K562 (cell line): ENCODE measurements at regions not wholly inside any gene's neighbourhood (a gene's known extent, or its start where the extent isn't known, plus 50 kb on each side); places are given as distances from the start of the nearest gene placed in this dataset.

Source experiments
- EP400 ChIP-seq: fragments of 450-650 bp; IDR thresholded peaks from 2 replicates; pipeline ENCODE4 v1.6.1; 2017; ENCODE audit warnings: antibody characterized with exemption, mild to moderate bottlenecking, moderate library complexity
- ETV5 ChIP-seq: sonication (generic); formaldehyde crosslinking; IDR thresholded peaks from 2 replicates; pipeline ENCODE4 v1.4.0; 2020; ENCODE audit warnings: low read depth, mild to moderate bottlenecking, missing genetic modification reagents
- GTF2E2 ChIP-seq: fragments of 200-800 bp; sonication (Bioruptor generic); IDR thresholded peaks from 2 replicates; pipeline ENCODE4 v1.6.1; 2016; ENCODE audit warnings: missing genetic modification characterization, missing compliant biosample characterization
- HMG20A ChIP-seq: fragments of 450-650 bp; formaldehyde crosslinking; conservative IDR thresholded peaks from 2 replicates; pipeline ENCODE4 v1.4.0; 2020; ENCODE audit warnings: mild to moderate bottlenecking, mixed read lengths
- ILF3 ChIP-seq: fragments of 450-650 bp; IDR thresholded peaks from 2 replicates; pipeline ENCODE4 v1.6.1; 2018; ENCODE audit warnings: antibody characterized with exemption, mild to moderate bottlenecking, moderate library complexity, borderline replicate concordance
- JUN ChIP-seq, 2 experiments: sonication (generic) in 1 of 2; formaldehyde crosslinking in 1 of 2; IDR thresholded peaks; 2 replicates each; pipeline versions ENCODE4 v1.6.1 to v1.8.0; 2012 to 2022; ENCODE audit warnings: borderline replicate concordance in 2 of 2, mild to moderate bottlenecking in 2 of 2, improper control_type of control experiment in 1 of 2, low read depth in 1 of 2, low read length in 1 of 2, missing genetic modification reagents in 1 of 2
- MECOM ChIP-seq: fragments of 250-450 bp; sonication (Bioruptor Pico); IDR thresholded peaks from 2 replicates; pipeline ENCODE4 v1.8.0; 2022; ENCODE audit warnings: inconsistent platforms
- MEF2D ChIP-seq: conservative IDR thresholded peaks from 2 replicates; pipeline ENCODE4 v1.6.1; 2016; ENCODE audit warnings: low read depth, missing genetic modification characterization, missing compliant biosample characterization
- MEIS2 ChIP-seq: fragments of 450-650 bp; IDR thresholded peaks from 2 replicates; pipeline ENCODE4 v1.6.1; 2014; ENCODE audit warnings: mild to moderate bottlenecking; ENCODE audit not compliant: partially characterized antibody
- PHTF2 ChIP-seq: fragments of 250-450 bp; sonication (Bioruptor Pico); IDR thresholded peaks from 2 replicates; pipeline ENCODE4 v1.5.0; 2021; ENCODE audit warnings: mild to moderate bottlenecking
- PRMT5 ChIP-seq: sonication (generic); formaldehyde crosslinking; IDR thresholded peaks from 2 replicates; pipeline ENCODE4 v1.5.0; 2020; ENCODE audit warnings: missing genetic modification reagents
- TOE1 ChIP-seq, 2 experiments: fragments of 450-650 bp in 1 of 2; sonication (generic) in 1 of 2; formaldehyde crosslinking in 1 of 2; IDR thresholded peaks; 2 replicates each; pipeline versions ENCODE4 v1.7.1 to v1.8.0; 2016 to 2022; ENCODE audit warnings: borderline replicate concordance in 2 of 2, mild to moderate bottlenecking in 2 of 2, antibody characterized with exemption in 1 of 2, inconsistent platforms in 1 of 2, low read depth in 1 of 2, missing genetic modification reagents in 1 of 2, moderate library complexity in 1 of 2
- ZFX ChIP-seq: sonication (generic); formaldehyde crosslinking; IDR thresholded peaks from 2 replicates; pipeline ENCODE4 v1.8.0; 2022; ENCODE audit warnings: mild to moderate bottlenecking, missing genetic modification reagents, moderate library complexity
- TF ChIP-seq, protein P1 (sequence below): fragments of 150-350 bp; conservative IDR thresholded peaks from 2 replicates; pipeline ENCODE4 v1.6.1; 2014; ENCODE audit warnings: low read length
- TF ChIP-seq, protein P2 (sequence below): IDR thresholded peaks from 2 replicates; pipeline ENCODE4 v1.6.1; 2011; ENCODE audit warnings: borderline replicate concordance, low read depth, mild to moderate bottlenecking, moderate library complexity, low read length; ENCODE audit not compliant: insufficient read depth, poor library complexity, severe bottlenecking
- TF ChIP-seq, protein P3 (sequence below): fragments of 250-450 bp; sonication (Bioruptor Pico); IDR thresholded peaks from 2 replicates; pipeline ENCODE4 v1.5.1; 2021; ENCODE audit warnings: mild to moderate bottlenecking
- TF ChIP-seq, protein P4 (sequence below): fragments of 450-650 bp; formaldehyde crosslinking; IDR thresholded peaks from 2 replicates; pipeline ENCODE4 v1.4.0; 2020; ENCODE audit warnings: mild to moderate bottlenecking

DNA sequence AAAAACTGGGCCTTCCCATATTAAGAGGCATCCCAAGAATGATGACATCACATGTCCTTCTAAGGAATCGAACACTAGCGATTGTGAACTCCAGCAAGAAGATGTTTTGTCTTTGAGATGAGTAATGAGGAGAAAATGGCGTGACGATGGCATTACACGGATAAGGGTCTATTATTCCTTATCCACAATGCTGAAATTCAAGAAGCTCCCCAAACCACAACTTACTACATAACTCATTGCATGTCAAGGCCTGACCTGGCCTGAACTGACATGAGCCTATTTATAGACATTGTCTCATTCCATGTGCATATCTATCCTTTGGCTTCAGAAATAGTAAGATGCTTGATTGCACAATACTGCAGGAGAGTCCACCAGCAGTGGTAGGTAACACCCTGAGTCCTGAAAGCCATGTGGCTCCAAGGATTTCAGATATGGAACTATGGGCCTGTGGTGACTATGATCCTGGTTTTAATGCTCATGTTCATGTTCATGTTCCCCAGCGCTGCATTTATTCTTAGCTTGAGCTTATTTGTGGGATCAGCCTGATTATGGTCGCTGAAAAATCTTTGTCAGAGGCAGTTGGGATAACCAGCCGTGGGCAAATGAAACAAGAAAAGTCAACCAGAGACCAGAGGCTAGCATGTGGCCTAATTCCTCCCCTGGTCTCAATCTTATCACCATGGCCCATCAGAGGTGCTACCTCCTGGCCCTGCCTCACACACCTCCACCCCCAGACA is 183.2 kb upstream of the JARID2 start (continued):
- TF ChIP-seq, protein P1, sequence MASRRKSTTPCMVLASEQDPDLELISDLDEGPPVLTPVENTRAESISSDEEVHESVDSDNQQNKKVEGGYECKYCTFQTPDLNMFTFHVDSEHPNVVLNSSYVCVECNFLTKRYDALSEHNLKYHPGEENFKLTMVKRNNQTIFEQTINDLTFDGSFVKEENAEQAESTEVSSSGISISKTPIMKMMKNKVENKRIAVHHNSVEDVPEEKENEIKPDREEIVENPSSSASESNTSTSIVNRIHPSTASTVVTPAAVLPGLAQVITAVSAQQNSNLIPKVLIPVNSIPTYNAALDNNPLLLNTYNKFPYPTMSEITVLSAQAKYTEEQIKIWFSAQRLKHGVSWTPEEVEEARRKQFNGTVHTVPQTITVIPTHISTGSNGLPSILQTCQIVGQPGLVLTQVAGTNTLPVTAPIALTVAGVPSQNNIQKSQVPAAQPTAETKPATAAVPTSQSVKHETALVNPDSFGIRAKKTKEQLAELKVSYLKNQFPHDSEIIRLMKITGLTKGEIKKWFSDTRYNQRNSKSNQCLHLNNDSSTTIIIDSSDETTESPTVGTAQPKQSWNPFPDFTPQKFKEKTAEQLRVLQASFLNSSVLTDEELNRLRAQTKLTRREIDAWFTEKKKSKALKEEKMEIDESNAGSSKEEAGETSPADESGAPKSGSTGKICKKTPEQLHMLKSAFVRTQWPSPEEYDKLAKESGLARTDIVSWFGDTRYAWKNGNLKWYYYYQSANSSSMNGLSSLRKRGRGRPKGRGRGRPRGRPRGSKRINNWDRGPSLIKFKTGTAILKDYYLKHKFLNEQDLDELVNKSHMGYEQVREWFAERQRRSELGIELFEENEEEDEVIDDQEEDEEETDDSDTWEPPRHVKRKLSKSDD, result no peak
- TF ChIP-seq PHTF2 (CRISPR knock-in tag) (no peak), GTF2E2 (tag) (no peak), JUN (IDR thresholded peaks at IDR 0.05; ENCODE audit: borderline replicate concordance, low read depth, low read length) (peak; percentile 95), JUN (CRISPR knock-in tag; IDR thresholded peaks at IDR 0.05; ENCODE audit: borderline replicate concordance) (peak; percentile 97; the same call in 1 of the 2 replicates), TOE1 (IDR thresholded peaks at IDR 0.05; ENCODE audit: borderline replicate concordance) (no peak), TOE1 (CRISPR knock-in tag; IDR thresholded peaks at IDR 0.05; ENCODE audit: borderline replicate concordance, low read depth) (no peak), PRMT5 (CRISPR knock-in tag) (no peak), ZFX (CRISPR knock-in tag) (peak; percentile 84), HMG20A (CRISPR knock-in tag) (no peak), MEIS2 (peak; percentile 99), MECOM (CRISPR knock-in tag) (peak; percentile 94), MEF2D (tag) (peak; percentile 100), EP400 (peak; percentile 78), ETV5 (CRISPR knock-in tag) (peak; percentile 12; the same call in 1 of the 2 replicates), ILF3 (no peak; the same call in 1 of the 2 replicates)
- TF ChIP-seq, protein P2, sequence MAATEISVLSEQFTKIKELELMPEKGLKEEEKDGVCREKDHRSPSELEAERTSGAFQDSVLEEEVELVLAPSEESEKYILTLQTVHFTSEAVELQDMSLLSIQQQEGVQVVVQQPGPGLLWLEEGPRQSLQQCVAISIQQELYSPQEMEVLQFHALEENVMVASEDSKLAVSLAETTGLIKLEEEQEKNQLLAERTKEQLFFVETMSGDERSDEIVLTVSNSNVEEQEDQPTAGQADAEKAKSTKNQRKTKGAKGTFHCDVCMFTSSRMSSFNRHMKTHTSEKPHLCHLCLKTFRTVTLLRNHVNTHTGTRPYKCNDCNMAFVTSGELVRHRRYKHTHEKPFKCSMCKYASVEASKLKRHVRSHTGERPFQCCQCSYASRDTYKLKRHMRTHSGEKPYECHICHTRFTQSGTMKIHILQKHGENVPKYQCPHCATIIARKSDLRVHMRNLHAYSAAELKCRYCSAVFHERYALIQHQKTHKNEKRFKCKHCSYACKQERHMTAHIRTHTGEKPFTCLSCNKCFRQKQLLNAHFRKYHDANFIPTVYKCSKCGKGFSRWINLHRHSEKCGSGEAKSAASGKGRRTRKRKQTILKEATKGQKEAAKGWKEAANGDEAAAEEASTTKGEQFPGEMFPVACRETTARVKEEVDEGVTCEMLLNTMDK, result no peak
- TF ChIP-seq, protein P3, sequence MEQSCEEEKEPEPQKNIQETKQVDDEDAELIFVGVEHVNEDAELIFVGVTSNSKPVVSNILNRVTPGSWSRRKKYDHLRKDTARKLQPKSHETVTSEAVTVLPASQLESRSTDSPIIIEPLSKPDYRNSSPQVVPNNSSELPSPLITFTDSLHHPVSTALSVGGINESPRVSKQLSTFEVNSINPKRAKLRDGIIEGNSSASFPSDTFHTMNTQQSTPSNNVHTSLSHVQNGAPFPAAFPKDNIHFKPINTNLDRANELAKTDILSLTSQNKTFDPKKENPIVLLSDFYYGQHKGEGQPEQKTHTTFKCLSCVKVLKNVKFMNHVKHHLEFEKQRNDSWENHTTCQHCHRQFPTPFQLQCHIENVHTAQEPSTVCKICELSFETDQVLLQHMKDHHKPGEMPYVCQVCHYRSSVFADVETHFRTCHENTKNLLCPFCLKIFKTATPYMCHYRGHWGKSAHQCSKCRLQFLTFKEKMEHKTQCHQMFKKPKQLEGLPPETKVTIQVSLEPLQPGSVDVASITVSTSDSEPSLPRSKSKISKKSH, result no peak
- TF ChIP-seq, protein P4, sequence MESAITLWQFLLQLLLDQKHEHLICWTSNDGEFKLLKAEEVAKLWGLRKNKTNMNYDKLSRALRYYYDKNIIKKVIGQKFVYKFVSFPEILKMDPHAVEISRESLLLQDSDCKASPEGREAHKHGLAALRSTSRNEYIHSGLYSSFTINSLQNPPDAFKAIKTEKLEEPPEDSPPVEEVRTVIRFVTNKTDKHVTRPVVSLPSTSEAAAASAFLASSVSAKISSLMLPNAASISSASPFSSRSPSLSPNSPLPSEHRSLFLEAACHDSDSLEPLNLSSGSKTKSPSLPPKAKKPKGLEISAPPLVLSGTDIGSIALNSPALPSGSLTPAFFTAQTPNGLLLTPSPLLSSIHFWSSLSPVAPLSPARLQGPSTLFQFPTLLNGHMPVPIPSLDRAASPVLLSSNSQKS (CRISPR knock-in tag), result no peak
